ENCODE measurements at regions not wholly inside any gene's neighbourhood (a gene's known extent, or its start where the extent isn't known, plus 50 kb on each side); places are given as distances from the start of the nearest gene placed in this dataset.
A peak's percentile ranks its signal among the peaks of the same experiment; 100 is the strongest.

DNA sequence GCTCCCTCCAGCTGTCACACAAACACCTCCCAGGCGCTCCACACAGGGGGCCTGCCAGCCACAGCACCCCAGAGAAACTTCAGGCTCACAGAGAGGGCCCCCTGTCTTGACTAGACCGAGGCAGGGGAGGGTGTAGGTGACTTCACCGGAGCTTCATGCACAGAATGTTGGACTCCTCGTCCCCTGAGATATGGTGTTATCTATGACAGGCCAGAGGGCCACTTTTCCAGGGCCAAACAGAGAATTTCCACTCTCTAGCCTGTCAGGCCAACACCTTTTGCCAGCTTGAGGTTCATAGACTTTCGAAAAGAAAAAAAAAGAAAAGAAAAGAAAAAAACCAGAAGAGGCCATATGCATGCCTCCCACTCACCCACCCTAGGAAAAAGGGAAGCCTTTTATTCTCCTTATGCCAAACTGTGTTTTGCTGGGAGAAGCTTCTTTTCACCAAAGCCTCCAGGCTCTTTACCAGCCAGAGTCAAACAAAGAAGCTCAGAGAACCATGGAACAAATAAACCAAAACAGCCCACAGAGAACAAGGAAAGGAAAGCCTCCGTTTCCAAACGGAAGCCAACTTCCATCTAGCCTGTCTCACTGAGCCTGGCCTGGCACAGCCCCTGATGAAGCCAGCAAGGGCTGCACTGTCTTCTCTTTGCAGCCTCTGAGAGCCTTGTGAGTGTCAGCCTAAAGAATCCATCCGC lies 313.2 kb upstream of the JARID2 start:
- Histone ChIP-seq H2AFZ (ENCODE audit: low read depth, low read length) (no peak overlapping the region), H3K23ac (ENCODE audit: low read length in 2 of 2) (no peak overlapping the region)
- 97% methylated on average over 7 of the region's 8 CpGs for WGBS

DNA sequence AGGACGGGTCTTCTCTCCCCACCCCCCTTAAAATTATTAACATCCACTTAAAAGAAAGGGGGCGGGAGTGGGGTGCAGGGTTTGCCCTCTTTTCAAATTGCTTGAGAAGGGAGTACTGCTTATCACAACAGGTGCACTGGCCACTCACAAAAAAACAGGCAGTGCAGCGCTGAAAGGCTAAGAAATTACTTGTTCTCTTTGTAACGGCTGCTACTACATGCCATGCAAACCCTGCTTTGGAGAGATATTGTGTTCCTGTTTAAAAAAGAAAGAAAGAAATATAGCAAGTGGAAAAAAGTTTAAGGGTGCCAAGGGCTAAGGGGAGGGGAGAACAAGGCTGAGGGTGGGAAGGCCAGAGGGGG lies 312.7 kb upstream of the JARID2 start:
- H3K4ac ChIP-seq (ENCODE audit: low read depth in 1 of 2, low read length in 2 of 2): no peak overlapping the region
- H2AK5ac ChIP-seq (ENCODE audit: low read length, severe bottlenecking): no peak overlapping the region
- no peaks in the 10 kb centered on the region for H3K79me1 ChIP-seq (replicated peaks; ENCODE audit: low read length, poor library complexity, severe bottlenecking)
- no peak overlapping the region for H3K18ac ChIP-seq (ENCODE audit: low read depth in 1 of 2, low read length in 2 of 2)
- DNase-seq: no peak
- no peak overlapping the region for H3K23ac ChIP-seq (ENCODE audit: low read length in 2 of 2)
- no peaks in the 10 kb centered on the region for H3K4me1 ChIP-seq (ENCODE audit: control insufficient read depth, insufficient read depth, low read depth, low read length)
- H3K4me2 ChIP-seq (ENCODE audit: low read length, poor library complexity, severe bottlenecking): no peak overlapping the region
- H3K4me3 ChIP-seq (ENCODE audit: insufficient read depth in 1 of 2, low read depth in 1 of 2, low read length in 2 of 2): no peak overlapping the region
- H3K36me3 ChIP-seq (ENCODE audit: control insufficient read depth in 1 of 2, insufficient read depth in 2 of 2, low read depth in 1 of 2, low read length in 2 of 2): no peaks in the 10 kb centered on the region
- H2BK12ac ChIP-seq (ENCODE audit: low read length in 2 of 2): no peak overlapping the region
- no peak overlapping the region for H3K14ac ChIP-seq (ENCODE audit: low read length in 2 of 2)
- 82% methylated on average over 4 of the region's 4 CpGs for WGBS
- no peak overlapping the region for H3K9ac ChIP-seq (ENCODE audit: low read length)
- H2BK120ac ChIP-seq (ENCODE audit: low read depth, low read length): no peak overlapping the region
- H2BK15ac ChIP-seq (ENCODE audit: low read depth, poor library complexity, severe bottlenecking): no peak overlapping the region
- H3K27ac ChIP-seq (ENCODE audit: low read length, poor library complexity, severe bottlenecking): no peak overlapping the region
- H4K91ac ChIP-seq (ENCODE audit: low read length): no peak overlapping the region
- no peaks in the 10 kb centered on the region for H3K9me3 ChIP-seq (ENCODE audit: control insufficient read depth, low read length)
- no peak overlapping the region for H2BK5ac ChIP-seq (ENCODE audit: low read depth, low read length, poor library complexity, severe bottlenecking)
- H3K27me3 ChIP-seq (ENCODE audit: control insufficient read depth in 1 of 2, insufficient read depth in 1 of 2, low read length in 2 of 2): no peaks in the 10 kb centered on the region
- H4K8ac ChIP-seq (ENCODE audit: low read length): no peak overlapping the region
- no peak overlapping the region for H2AFZ ChIP-seq (ENCODE audit: low read depth, low read length)

More for the DNA sequence above, 313.2 kb upstream of the JARID2 start:
- Histone ChIP-seq H3K18ac (ENCODE audit: low read depth in 1 of 2, low read length in 2 of 2) (no peak overlapping the region), H3K9me3 (ENCODE audit: control insufficient read depth, low read length) (no peaks in the 10 kb centered on the region), H3K9ac (ENCODE audit: low read length) (no peak overlapping the region), H2BK15ac (ENCODE audit: low read depth, poor library complexity, severe bottlenecking) (no peak overlapping the region), H2BK120ac (ENCODE audit: low read depth, low read length) (no peak overlapping the region), H3K4ac (ENCODE audit: low read depth in 1 of 2, low read length in 2 of 2) (no peak overlapping the region), H4K8ac (ENCODE audit: low read length) (no peak overlapping the region), H3K4me2 (ENCODE audit: low read length, poor library complexity, severe bottlenecking) (no peak overlapping the region), H3K4me3 (ENCODE audit: insufficient read depth in 1 of 2, low read depth in 1 of 2, low read length in 2 of 2) (no peak overlapping the region), H3K14ac (ENCODE audit: low read length in 2 of 2) (no peak overlapping the region), H3K27me3 (ENCODE audit: control insufficient read depth in 1 of 2, insufficient read depth in 1 of 2, low read length in 2 of 2) (no peaks in the 10 kb centered on the region), H2AK5ac (ENCODE audit: low read length, severe bottlenecking) (no peak overlapping the region), H3K79me1 (replicated peaks; ENCODE audit: low read length, poor library complexity, severe bottlenecking) (no peaks in the 10 kb centered on the region), H3K4me1 (ENCODE audit: control insufficient read depth, insufficient read depth, low read depth, low read length) (no peaks in the 10 kb centered on the region), H4K91ac (ENCODE audit: low read length) (no peak overlapping the region), H3K27ac (ENCODE audit: low read length, poor library complexity, severe bottlenecking) (no peak overlapping the region), H2BK12ac (ENCODE audit: low read length in 2 of 2) (peak overlapping the region in 1 of 2 experiments; percentile 72), H3K36me3 (ENCODE audit: control insufficient read depth in 1 of 2, insufficient read depth in 2 of 2, low read depth in 1 of 2, low read length in 2 of 2) (no peaks in the 10 kb centered on the region), H2BK5ac (ENCODE audit: low read depth, low read length, poor library complexity, severe bottlenecking) (no peak overlapping the region)
- no peak for DNase-seq

DNA sequence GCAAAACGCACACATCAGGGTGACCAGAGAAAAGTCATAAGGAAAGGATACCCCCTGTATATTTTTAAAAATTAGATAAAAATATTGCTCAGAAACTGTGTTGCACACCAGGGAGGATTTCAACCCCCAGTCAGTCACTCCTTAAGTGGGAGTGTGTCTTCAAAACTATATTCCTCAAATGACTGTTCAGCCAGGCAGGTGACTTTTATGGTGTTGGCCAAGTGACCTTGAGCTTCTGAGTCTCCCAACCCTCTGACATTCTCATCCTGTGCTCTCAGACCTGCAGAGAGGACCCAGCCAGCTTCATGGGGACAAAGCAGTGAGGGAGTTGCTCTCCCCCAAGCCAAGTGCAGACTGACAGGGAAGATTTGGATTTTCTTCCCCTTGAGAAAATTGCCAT lies 311.9 kb upstream of the JARID2 start:
- H3K27ac ChIP-seq (ENCODE audit: low read length, poor library complexity, severe bottlenecking): no peak overlapping the region
- no peak overlapping the region for H2AFZ ChIP-seq (ENCODE audit: low read depth, low read length)
- H3K4me2 ChIP-seq (ENCODE audit: low read length, poor library complexity, severe bottlenecking): no peak overlapping the region
- no peaks in the 10 kb centered on the region for H3K27me3 ChIP-seq (ENCODE audit: control insufficient read depth in 1 of 2, insufficient read depth in 1 of 2, low read length in 2 of 2)
- H3K4ac ChIP-seq (ENCODE audit: low read depth in 1 of 2, low read length in 2 of 2): no peak overlapping the region
- H2BK120ac ChIP-seq (ENCODE audit: low read depth, low read length): no peak overlapping the region
- no CpG with 5 or more reads among the region's 1 CpG for WGBS
- no peak overlapping the region for H3K4me3 ChIP-seq (ENCODE audit: insufficient read depth in 1 of 2, low read depth in 1 of 2, low read length in 2 of 2)
- H3K9me3 ChIP-seq (ENCODE audit: control insufficient read depth, low read length): no peaks in the 10 kb centered on the region
- no peak overlapping the region for H2BK5ac ChIP-seq (ENCODE audit: low read depth, low read length, poor library complexity, severe bottlenecking)
- no peak overlapping the region for H4K91ac ChIP-seq (ENCODE audit: low read length)
- no peaks in the 10 kb centered on the region for H3K4me1 ChIP-seq (ENCODE audit: control insufficient read depth, insufficient read depth, low read depth, low read length)
- H3K23ac ChIP-seq (ENCODE audit: low read length in 2 of 2): no peak overlapping the region
- no peaks in the 10 kb centered on the region for H3K36me3 ChIP-seq (ENCODE audit: control insufficient read depth in 1 of 2, insufficient read depth in 2 of 2, low read depth in 1 of 2, low read length in 2 of 2)
- H4K8ac ChIP-seq (ENCODE audit: low read length): no peak overlapping the region
- H3K18ac ChIP-seq (ENCODE audit: low read depth in 1 of 2, low read length in 2 of 2): no peak overlapping the region
- no peaks in the 10 kb centered on the region for H3K79me1 ChIP-seq (replicated peaks; ENCODE audit: low read length, poor library complexity, severe bottlenecking)
- no peak overlapping the region for H3K14ac ChIP-seq (ENCODE audit: low read length in 2 of 2)
- no peak overlapping the region for H2BK15ac ChIP-seq (ENCODE audit: low read depth, poor library complexity, severe bottlenecking)
- DNase-seq: no peak
- H2BK12ac ChIP-seq (ENCODE audit: low read length in 2 of 2): no peak overlapping the region
- no peak overlapping the region for H2AK5ac ChIP-seq (ENCODE audit: low read length, severe bottlenecking)
- H3K9ac ChIP-seq (ENCODE audit: low read length): no peak overlapping the region

DNA sequence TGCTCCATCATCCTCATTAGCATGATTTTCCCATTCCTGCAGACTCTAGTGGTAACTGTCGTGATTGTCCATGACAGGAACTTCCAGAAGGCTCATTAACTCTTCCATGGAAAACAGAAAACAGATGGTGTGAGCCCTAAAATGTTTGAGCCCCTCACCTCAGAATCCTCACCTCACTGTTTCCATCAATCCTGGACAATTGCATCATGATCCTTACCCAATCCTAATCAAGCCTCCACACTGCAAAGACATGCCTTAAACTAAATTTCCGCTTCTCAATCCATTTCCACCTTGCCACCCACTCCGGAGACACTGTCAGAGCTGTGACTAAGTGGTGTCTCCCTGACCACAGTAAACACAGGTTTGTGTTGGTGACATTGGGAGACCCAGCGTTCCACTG lies 311.0 kb upstream of the JARID2 start:
- Histone ChIP-seq H3K9ac (ENCODE audit: low read length) (no peak overlapping the region), H3K27me3 (ENCODE audit: control insufficient read depth in 1 of 2, insufficient read depth in 1 of 2, low read length in 2 of 2) (no peaks in the 10 kb centered on the region), H3K36me3 (ENCODE audit: control insufficient read depth in 1 of 2, insufficient read depth in 2 of 2, low read depth in 1 of 2, low read length in 2 of 2) (no peaks in the 10 kb centered on the region), H3K9me3 (ENCODE audit: control insufficient read depth, low read length) (no peaks in the 10 kb centered on the region), H3K14ac (ENCODE audit: low read length in 2 of 2) (no peak overlapping the region), H3K79me1 (replicated peaks; ENCODE audit: low read length, poor library complexity, severe bottlenecking) (no peaks in the 10 kb centered on the region), H2BK5ac (ENCODE audit: low read depth, low read length, poor library complexity, severe bottlenecking) (no peak overlapping the region), H3K4me2 (ENCODE audit: low read length, poor library complexity, severe bottlenecking) (no peak overlapping the region), H3K4me3 (ENCODE audit: insufficient read depth in 1 of 2, low read depth in 1 of 2, low read length in 2 of 2) (no peak overlapping the region), H3K18ac (ENCODE audit: low read depth in 1 of 2, low read length in 2 of 2) (no peak overlapping the region), H3K23ac (ENCODE audit: low read length in 2 of 2) (no peak overlapping the region), H2BK15ac (ENCODE audit: low read depth, poor library complexity, severe bottlenecking) (no peak overlapping the region), H2BK120ac (ENCODE audit: low read depth, low read length) (no peak overlapping the region), H2BK12ac (ENCODE audit: low read length in 2 of 2) (no peak overlapping the region), H2AK5ac (ENCODE audit: low read length, severe bottlenecking) (no peak overlapping the region), H3K4ac (ENCODE audit: low read depth in 1 of 2, low read length in 2 of 2) (no peak overlapping the region), H4K8ac (ENCODE audit: low read length) (no peak overlapping the region), H3K27ac (ENCODE audit: low read length, poor library complexity, severe bottlenecking) (no peak overlapping the region), H4K91ac (ENCODE audit: low read length) (no peak overlapping the region), H2AFZ (ENCODE audit: low read depth, low read length) (no peak overlapping the region), H3K4me1 (ENCODE audit: control insufficient read depth, insufficient read depth, low read depth, low read length) (no peaks in the 10 kb centered on the region)
- DNase-seq: no peak
- 48% methylated on average over 3 of the region's 4 CpGs for WGBS

Data from mesenchymal stem cell (in vitro differentiated cells and primary cell).